ENCODE measurements at regions not wholly inside any gene's neighbourhood (a gene's known extent, or its start where the extent isn't known, plus 50 kb on each side); places are given as distances from the start of the nearest gene placed in this dataset.

GRCh38 chr5:6872441-6873160 is 159.4 kb downstream of the TENT4A start:
- no peak for DNase-seq

DNA sequence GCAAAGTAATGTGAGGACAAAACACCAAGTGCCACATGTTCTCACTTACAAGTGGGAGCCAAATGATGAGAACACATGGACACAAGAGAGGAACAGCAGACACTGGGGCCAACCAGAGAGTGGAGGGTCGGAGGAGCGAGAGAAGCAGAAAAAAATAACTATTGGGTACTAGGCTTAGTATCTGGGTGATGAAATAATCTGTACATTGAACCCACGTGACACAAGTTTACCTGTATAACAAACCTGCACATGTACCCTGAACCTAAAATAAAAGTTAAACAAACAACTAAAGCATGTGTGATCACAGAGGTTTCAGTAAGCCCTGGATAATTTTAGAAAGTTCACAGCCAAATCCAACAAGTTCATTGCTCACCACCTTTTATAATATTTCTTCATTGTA is 160.1 kb downstream of the TENT4A start:
- DNase-seq, result no peak

DNA sequence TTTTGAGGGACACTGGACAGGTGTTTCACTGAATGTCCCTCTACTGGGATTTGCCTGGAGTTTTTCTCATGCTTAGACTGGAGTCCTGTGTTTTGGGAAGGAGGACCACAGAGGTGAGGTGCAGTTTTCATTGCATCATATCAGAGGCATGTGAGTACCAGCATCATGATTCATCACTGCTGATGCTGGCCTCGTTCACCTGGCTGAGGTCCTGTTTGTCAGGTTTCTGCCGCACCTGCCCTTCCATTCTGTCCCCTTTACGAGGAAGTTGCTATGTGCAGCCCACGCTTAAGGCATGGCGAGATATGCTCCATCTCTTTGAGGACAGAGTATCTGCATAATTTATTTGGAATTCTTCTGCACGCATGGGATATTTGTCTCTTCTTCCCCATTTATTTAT is 162.1 kb downstream of the TENT4A start:
- no peak for DNase-seq

DNA sequence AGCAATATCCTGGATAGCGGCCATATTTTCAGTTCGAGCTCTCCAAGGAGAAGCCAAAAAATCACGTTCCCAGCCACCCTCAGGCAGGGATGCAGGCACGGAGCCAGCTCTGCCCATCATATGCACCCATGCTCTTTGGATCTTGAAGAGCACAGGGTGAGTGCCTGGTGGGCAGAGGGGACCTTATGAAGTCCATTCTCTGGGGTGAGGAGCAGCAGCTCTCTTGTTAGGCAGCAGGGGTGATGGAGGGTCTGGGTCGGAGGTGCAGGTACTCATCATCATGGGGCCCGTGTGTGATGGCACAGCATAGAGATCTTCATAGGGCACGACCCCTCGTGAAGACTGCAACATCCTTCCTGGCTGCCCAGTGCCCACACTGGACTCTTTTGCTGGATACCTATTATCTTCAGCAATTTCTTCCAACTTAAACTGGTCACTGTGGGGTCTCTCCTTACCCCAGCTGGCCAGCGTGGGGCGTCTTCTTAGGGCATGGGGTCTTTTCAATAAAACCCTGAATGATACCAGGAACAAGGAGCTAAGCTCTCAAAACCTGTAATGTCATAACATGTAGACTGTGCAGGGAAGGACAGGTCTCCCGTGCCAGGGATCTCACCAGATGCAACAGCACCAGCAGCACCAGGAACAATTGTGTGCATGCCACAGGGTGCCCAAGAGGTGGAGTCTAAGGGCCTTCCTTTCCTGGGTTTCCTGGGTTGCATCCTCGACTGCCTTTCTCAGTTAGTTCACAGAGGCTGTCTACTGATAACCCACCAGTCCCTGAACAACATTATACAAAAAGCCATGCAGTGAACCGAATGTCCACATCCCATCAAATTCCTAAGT is 165.0 kb downstream of the TENT4A start:
- DNase-seq, result no peak

DNA sequence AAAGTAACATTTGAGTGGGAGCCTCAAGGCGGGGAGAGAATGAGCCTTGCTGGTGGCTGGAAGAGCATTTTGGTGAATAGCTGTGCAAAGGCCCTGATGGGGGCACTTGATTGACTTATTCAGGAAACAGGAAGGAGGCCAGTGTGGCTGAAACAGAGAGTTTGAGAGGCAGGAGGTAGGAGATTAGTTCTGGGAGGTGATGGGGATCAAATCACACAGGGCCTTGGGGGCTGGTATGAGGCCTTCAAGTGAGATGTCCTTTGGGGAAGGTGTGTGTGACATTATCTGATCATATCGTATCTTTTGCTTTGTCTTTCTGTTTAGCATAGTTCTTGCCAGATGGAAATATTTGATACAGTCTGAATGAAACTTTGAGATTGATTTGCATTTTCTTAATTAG is 172.3 kb downstream of the TENT4A start:
- no peak for DNase-seq

DNA sequence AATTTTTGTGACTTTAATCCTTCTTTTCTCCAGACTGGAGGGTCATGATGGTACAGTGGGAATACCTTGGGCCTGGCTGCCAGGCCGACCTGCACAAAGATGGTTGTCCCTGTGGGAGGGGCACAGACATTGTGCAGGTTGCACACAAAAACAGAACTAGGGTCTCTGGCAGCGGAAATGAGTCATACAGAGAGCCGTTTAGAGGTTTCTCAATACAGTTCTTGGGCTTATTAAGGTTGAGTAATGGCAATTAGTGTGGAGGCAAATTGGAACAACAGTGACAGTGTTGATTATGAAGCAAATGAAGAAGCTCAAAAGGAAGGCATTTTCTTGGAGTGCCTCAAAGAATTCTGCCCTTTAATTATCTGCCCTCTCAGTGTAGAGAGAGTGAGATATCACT is 173.6 kb downstream of the TENT4A start:
- no peak for DNase-seq

DNA sequence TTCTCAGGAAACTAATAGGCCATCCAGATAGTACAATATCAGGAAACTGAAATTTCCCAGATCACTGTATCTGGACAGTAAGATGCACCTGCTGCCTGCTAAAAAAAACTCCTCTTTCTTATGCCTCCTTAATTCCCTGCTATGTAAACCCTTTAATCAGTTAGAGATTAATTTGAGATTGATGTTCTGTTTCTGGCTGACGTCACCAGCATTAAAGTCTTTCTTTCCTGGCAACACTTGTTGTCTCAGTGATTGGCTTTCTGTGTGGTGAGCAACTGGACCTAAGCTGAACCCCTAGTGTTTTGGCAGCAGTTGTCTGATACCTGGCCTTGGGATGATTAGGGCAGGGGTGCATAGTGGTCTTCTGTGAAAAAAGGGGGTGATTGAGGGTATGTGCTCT is 175.8 kb downstream of the TENT4A start:
- no peak for DNase-seq

GRCh38 chr5:6899221-6899620 is 186.0 kb downstream of the TENT4A start:
- no peak for DNase-seq

DNA sequence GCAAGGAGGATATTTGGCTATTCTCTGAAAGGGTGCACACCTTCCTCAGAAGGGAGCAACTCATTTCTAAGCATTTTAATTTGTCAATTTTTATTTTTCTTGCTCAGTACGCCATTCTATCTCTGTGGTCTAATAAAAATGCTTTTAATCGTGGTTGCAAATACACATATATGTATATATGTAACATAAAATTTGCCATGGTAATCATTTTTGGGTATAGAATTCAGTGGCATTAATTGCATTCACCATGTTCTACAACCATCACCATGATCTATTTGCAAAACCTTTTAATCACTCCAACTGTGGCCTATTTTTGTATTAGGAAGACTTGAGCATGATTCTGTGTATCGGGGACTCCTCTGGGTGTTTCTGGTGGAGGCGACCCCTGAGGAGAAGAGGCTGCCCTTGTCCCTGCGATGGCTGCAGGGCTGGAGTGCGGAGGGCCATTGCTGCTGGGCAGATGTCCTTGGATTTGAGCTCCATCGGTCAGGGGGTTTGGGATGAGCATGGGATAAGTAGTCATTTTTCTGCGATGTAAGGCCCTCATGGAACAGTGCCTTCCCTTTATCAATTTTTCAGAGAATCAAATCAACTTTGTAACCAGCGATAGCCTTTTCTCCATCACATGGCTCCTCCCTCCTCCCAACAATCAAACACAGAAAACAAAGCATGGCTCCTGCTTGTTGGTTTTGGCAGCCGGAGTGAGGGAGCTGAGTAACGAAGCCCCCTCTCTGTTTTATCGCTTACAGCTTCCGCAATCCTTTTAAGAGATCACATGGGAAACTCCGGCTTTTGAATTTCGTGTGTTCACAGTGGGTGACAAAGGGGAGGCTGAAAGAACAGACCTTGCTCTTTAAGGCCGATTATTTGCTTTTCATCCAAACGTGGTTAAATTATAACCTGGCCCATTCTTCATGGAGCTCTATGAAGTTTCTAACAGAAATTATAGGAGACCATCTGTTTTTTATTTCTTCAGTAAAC is 187.3 kb downstream of the TENT4A start:
- DNase-seq, result no peak

DNA sequence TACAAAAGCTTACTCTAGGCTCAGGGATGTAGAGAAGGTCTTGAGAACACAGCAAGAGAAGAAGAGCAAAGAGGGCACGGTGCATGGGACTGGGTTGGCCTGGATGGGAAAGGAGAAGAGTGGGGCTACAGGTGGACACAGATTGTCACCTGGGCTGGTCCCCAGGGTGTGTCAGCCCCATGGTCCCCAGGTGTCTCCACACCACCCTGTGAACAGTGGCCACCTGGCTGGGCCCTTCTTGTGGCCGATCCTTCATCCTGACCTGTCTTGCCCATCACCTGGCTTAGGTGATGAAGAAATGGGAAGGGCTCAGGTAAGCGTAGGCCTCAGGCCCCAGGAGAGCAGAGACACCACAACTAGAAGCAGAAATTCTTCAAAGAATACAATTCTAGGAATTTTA is 188.9 kb downstream of the TENT4A start:
- no peak for DNase-seq

GRCh38 chr5:6902597-6902996 is 189.4 kb downstream of the TENT4A start:
- no peak for DNase-seq

- DNase-seq, result no peak
These were observed 190.7 kb downstream of the TENT4A start for GRCh38 chr5:6903934-6904333.

DNA sequence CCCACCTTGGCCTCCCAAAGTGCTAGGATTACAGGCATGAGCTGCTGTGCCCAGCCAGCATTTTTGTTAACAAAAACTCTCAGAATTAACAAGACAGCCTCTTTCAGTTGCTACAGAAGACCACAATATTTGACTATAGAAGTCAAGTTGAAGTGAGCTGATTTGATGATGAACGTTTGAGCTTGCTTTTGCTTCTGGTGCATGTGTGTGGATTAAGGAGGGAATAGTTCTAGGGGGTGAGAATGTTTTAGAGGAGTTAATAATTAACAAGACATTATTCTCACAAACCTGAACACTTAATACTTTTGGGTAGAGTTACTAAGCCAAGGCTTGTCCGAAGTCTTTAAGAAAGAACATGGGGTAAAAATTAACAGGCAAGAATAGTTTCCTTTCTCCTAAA is 191.6 kb downstream of the TENT4A start:
- no peak for DNase-seq

DNA sequence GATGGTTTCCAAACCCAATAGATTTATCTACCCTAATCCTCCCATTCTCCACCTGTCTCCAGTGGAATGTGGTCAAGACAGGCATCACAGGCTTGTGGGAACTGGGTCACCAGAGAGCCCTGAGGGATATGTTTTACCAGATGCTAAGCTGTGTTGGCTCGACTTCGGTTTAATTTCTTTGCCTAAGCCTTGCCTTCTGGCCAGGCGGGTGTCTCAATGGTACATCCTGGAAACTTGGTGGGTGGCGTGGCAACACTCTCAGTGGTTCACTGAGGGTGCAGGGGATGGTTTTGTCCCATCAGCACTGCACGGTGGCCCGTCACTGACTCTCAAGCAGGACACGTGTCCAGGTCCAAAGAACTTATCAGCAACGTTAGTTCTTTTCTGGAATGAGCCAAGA is 192.2 kb downstream of the TENT4A start:
- DNase-seq, result no peak

DNA sequence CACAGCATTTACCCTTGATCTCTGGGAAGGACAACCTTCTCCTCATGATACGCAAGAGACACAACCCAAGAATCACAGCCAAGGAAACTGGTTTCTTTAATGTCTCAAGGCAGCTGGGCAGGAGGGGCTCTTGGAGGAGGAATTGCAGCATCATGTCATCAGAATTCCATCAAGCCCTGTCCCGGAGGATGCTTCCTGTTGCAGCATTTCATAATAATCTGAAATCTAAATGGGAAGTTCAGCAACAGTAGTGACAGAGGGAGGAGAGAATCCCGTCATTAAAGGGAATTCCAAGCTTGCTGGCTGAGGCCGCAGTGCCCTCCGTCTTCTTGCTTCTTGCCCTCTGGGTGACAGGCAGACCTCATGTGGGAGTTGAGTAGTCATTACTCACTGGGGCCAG is 192.7 kb downstream of the TENT4A start:
- DNase-seq, result peak; percentile 0

- no peak for DNase-seq
These were observed 194.2 kb downstream of the TENT4A start for GRCh38 chr5:6907320-6907918.

GRCh38 chr5:6909901-6910300 is 196.7 kb downstream of the TENT4A start:
- DNase-seq, result no peak

- no peak for DNase-seq
These were observed 197.7 kb downstream of the TENT4A start for GRCh38 chr5:6910950-6911349.

DNA sequence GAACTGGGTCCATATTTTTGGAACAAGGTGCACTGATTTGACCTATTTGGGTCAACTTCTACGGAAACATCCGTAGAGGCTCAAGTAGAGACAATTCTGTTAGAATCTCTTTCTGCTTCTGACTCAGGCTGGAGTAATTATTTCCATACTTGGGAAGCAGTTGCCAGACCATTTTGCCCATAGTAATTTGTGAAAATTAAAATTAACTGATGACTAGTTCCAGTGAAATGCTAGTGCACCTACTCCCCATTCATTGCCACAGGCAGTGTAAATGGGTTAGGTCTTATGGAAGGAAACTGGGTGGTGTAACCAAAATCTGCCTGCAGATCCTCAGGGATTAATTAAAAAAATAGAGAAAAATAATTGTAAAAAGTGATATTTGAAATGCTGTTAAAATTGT is 201.1 kb downstream of the TENT4A start:
- DNase-seq, result no peak

DNA sequence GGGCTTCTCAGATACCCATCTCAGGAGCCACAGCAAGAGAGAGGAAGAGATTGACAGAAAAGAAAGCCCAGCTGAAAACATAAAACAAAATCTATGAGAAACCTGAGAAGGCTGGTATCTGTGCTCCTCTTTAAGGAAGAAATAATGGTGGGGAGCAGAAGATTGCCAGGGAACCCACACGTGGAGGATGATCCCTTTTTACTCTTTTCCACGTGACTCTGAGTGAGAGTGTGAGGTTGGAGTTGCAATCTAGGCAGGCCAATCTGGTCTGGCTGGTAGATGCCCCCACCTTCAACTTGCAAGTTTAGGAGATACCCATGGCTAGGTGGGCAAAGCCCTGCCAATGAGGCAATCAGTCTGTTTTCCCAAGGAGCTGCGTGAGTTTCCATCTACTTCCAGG is 202.3 kb downstream of the TENT4A start:
- DNase-seq, result no peak

DNA sequence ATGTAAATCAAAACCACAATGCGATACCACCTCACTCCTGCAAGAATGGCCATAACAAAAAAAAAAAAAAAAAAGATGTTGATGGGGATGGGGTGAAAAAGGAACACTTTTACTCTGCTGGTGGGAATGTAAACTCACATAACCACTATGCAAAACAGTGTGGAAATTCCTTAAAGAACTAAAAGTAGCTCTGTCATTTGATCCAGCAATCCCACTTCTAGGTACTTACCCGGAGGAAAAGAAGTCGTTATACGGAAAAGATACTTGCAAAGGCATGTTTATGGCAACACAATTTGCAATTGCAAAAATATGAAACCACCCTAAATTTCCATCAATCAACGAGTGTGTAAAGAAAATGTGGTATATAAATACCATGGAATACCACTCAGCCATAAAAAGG is 205.0 kb downstream of the TENT4A start:
- no peak for DNase-seq

- DNase-seq, result no peak
These were observed 207.5 kb downstream of the TENT4A start for GRCh38 chr5:6920628-6921256.
